ENCODE measurements at regions not wholly inside any gene's neighbourhood (a gene's known extent, or its start where the extent isn't known, plus 50 kb on each side); places are given as distances from the start of the nearest gene placed in this dataset.

GRCh38 chr6:16078064-16078463 is 50.8 kb upstream of the MYLIP start:
- DNase-seq (ENCODE audit: low read depth): no peak

- DNase-seq (ENCODE audit: low read depth): no peak
These were observed 59.2 kb upstream of the MYLIP start for GRCh38 chr6:16069671-16070070.

- no peak for DNase-seq (ENCODE audit: low read depth)
These were observed 59.7 kb upstream of the MYLIP start for GRCh38 chr6:16069222-16069621.

GRCh38 chr6:16067568-16067967 is 61.3 kb upstream of the MYLIP start:
- DNase-seq (ENCODE audit: low read depth): no peak

GRCh38 chr6:16064671-16065072 is 64.2 kb upstream of the MYLIP start:
- no peak for DNase-seq (ENCODE audit: low read depth)

GRCh38 chr6:16063580-16063979 is 65.3 kb upstream of the MYLIP start:
- DNase-seq (ENCODE audit: low read depth): no peak

GRCh38 chr6:16061818-16062217 is 67.1 kb upstream of the MYLIP start:
- no peak for DNase-seq (ENCODE audit: low read depth)

- no peak for DNase-seq (ENCODE audit: low read depth)
These were observed 68.8 kb upstream of the MYLIP start for GRCh38 chr6:16060039-16060438.

- DNase-seq (ENCODE audit: low read depth): no peak
These were observed 69.4 kb upstream of the MYLIP start for GRCh38 chr6:16059496-16059895.

- DNase-seq (ENCODE audit: low read depth): no peak
These were observed 69.9 kb upstream of the MYLIP start for GRCh38 chr6:16058929-16059345.

GRCh38 chr6:16058201-16058928 is 70.5 kb upstream of the MYLIP start:
- DNase-seq (ENCODE audit: low read depth): no peak

GRCh38 chr6:16057446-16057845 is 71.4 kb upstream of the MYLIP start:
- no peak for DNase-seq (ENCODE audit: low read depth)

GRCh38 chr6:16056263-16056870 is 72.5 kb upstream of the MYLIP start:
- DNase-seq (ENCODE audit: low read depth): peak; percentile 4

GRCh38 chr6:16055852-16056251 is 73.0 kb upstream of the MYLIP start:
- no peak for DNase-seq (ENCODE audit: low read depth)

GRCh38 chr6:16049168-16049567 is 79.7 kb upstream of the MYLIP start:
- DNase-seq (ENCODE audit: low read depth): peak; percentile 62

- no peak for DNase-seq (ENCODE audit: low read depth)
These were observed 80.7 kb upstream of the MYLIP start for GRCh38 chr6:16048221-16048620.

GRCh38 chr6:16047435-16047990 is 81.4 kb upstream of the MYLIP start:
- DNase-seq (ENCODE audit: low read depth): no peak

- peak; percentile 16 for DNase-seq (ENCODE audit: low read depth)
These were observed 83.6 kb upstream of the MYLIP start for GRCh38 chr6:16045238-16045637.

- DNase-seq (ENCODE audit: low read depth): no peak
These were observed 84.7 kb upstream of the MYLIP start for GRCh38 chr6:16044211-16044643.

- DNase-seq (ENCODE audit: low read depth): peak; percentile 18
These were observed 85.4 kb upstream of the MYLIP start for GRCh38 chr6:16043171-16044135.

- no peak for DNase-seq (ENCODE audit: low read depth)
These were observed 86.1 kb upstream of the MYLIP start for GRCh38 chr6:16042751-16043150.

- no peak for DNase-seq (ENCODE audit: low read depth)
These were observed 87.6 kb upstream of the MYLIP start for GRCh38 chr6:16041327-16041726.
